ENCODE measurements at regions not wholly inside any gene's neighbourhood (a gene's known extent, or its start where the extent isn't known, plus 50 kb on each side); places are given as distances from the start of the nearest gene placed in this dataset.

DNA sequence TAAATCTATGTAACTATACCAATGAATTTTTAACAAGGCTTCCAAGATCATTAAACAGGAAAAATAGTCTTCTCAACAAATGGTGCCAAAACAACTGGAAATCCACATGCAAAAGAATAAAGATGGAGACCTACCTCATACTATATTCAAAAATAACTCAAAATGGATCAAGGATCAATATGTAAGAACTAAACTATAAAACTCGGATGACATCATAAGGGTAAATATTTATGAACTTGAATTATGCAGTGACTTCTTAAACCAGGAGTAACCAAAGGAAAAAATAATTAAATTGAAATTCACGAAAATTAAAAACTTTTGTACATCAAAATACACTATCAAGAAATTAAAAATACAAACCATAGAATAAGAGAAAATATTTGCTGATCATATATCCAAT, 728.7 kb upstream of the GHITM start:
- H3K4me1 ChIP-seq (ENCODE audit: control insufficient read depth, insufficient read depth, low read length, unreplicated experiment), result no peaks in the 10 kb centered on the region
- no peak overlapping the region for H2AFZ ChIP-seq (ENCODE audit: low read length, unreplicated experiment)
- H3K4me3 ChIP-seq (ENCODE audit: low read depth, low read length), result no peak overlapping the region
- no peaks in the 10 kb centered on the region for H3K36me3 ChIP-seq (ENCODE audit: insufficient read depth, low read length)
- no peak overlapping the region for H3K27ac ChIP-seq (ENCODE audit: low read depth, low read length)
- H3K27me3 ChIP-seq (ENCODE audit: insufficient read depth, low read length), result no peaks in the 10 kb centered on the region
- no peaks in the 10 kb centered on the region for H3K79me2 ChIP-seq (ENCODE audit: control insufficient read depth, insufficient read depth, low read length, unreplicated experiment)

DNA sequence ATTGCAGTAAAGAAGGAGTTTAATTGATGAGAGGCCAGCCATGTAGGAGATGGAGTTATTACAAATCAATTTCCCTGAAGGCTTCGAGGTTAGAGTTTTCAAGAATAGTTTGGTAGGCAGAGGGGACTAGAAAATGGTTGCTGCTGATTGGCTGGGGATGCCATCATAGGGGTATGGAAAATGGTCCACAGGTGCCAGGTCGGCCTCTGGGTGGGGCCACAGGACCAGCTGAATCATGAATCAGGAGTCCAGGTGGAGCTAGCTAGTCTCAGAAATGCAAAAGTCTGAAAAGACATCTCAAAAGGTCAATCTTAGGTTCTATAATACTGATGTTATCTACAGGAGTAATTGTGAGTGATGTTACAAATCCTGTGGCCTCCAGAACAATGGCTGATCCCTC, 714.0 kb upstream of the GHITM start:
- Histone ChIP-seq H3K79me2 (ENCODE audit: control insufficient read depth, insufficient read depth, low read length, unreplicated experiment) (no peaks in the 10 kb centered on the region), H2AFZ (ENCODE audit: low read length, unreplicated experiment) (no peak overlapping the region), H3K4me1 (ENCODE audit: control insufficient read depth, insufficient read depth, low read length, unreplicated experiment) (no peaks in the 10 kb centered on the region), H3K4me3 (ENCODE audit: low read depth, low read length) (no peak overlapping the region), H3K36me3 (ENCODE audit: insufficient read depth, low read length) (no peaks in the 10 kb centered on the region), H3K27me3 (ENCODE audit: insufficient read depth, low read length) (no peaks in the 10 kb centered on the region), H3K27ac (ENCODE audit: low read depth, low read length) (no peak overlapping the region)

DNA sequence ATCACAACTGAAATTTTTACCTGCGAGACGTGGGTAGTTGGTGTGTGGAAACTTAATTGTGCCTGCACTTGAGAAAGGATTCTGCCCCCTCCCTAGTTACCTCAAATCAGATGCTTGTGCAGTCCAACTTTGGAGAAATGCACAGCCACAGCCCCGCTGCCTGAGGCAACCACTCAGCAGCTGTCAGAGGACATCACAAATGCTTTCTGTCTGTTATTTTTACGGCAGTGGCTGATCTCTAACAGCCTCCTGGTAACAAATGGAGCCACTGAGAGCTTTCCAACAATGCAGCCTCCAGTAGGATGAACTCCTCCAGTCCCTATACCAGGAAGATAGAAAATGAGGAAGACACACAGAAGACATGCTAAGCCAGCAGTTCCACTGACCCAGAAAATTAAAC, 712.2 kb upstream of the GHITM start:
- Histone ChIP-seq H3K4me3 (ENCODE audit: low read depth, low read length) (no peak overlapping the region), H3K79me2 (ENCODE audit: control insufficient read depth, insufficient read depth, low read length, unreplicated experiment) (no peaks in the 10 kb centered on the region), H3K4me1 (ENCODE audit: control insufficient read depth, insufficient read depth, low read length, unreplicated experiment) (no peaks in the 10 kb centered on the region), H2AFZ (ENCODE audit: low read length, unreplicated experiment) (no peak overlapping the region), H3K27me3 (ENCODE audit: insufficient read depth, low read length) (no peaks in the 10 kb centered on the region), H3K36me3 (ENCODE audit: insufficient read depth, low read length) (no peaks in the 10 kb centered on the region), H3K27ac (ENCODE audit: low read depth, low read length) (no peak overlapping the region)

DNA sequence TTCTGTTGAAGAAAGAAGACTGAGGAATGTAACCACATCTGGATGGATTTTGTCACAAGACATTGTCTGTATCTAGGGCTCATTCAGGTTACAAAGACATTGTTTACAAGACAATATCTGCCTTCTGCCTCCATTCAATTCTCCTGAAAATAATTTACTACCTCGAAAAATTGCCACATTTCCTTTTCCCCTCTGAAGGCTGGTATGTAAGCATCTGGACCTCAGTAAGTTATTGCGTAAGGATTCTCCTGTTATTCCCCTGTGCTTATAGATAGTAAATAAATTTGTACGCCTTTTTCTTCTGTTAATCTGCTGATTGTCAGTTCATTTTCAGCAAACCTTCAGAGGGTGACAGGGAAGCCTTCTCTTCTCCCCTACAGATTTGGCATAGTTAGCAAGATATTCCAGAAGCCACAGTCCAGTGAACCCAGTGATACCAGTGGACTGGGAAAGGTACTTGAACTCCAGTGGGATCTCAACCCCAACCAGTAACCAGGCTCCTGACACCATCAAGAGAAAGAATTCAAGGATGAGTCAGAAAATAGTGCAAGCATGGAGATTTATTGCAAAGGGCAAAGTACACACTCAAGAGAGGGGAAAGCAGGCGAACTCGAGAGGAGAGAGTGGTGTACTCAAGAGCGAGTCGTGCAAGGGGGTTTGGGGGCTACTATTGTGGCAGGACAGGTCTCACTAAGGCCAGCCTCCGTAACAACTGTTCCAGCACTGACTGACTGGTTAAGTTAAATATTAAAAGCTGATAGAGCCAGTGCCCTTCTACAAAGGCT, 706.9 kb upstream of the GHITM start:
- H3K79me2 ChIP-seq (ENCODE audit: control insufficient read depth, insufficient read depth, low read length, unreplicated experiment), result no peaks in the 10 kb centered on the region
- no peaks in the 10 kb centered on the region for H3K36me3 ChIP-seq (ENCODE audit: insufficient read depth, low read length)
- no peaks in the 10 kb centered on the region for H3K4me1 ChIP-seq (ENCODE audit: control insufficient read depth, insufficient read depth, low read length, unreplicated experiment)
- H2AFZ ChIP-seq (ENCODE audit: low read length, unreplicated experiment), result no peak overlapping the region
- H3K27ac ChIP-seq (ENCODE audit: low read depth, low read length), result no peak overlapping the region
- no peak overlapping the region for H3K4me3 ChIP-seq (ENCODE audit: low read depth, low read length)
- H3K27me3 ChIP-seq (ENCODE audit: insufficient read depth, low read length), result no peaks in the 10 kb centered on the region

DNA sequence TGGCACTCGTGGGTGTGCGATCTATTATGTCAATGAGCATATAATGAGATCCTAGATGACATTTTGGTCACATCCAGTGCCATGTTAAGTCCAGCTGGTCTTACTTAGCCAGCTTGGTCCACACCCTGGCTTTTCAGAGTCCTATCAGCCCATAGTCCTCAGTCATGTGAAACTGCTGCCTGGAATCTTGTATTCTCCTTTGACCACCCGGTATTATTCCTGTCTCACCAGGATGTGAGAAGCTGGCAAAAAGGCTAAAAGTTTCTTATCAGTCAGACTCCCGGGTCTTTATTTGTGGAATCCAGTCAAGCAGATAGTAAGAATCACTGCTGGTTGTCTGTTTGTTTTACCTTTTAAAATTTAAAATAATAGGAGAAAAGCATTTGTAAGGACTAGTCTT, 705.6 kb upstream of the GHITM start:
- no peaks in the 10 kb centered on the region for H3K27me3 ChIP-seq (ENCODE audit: insufficient read depth, low read length)
- no peaks in the 10 kb centered on the region for H3K36me3 ChIP-seq (ENCODE audit: insufficient read depth, low read length)
- H3K4me1 ChIP-seq (ENCODE audit: control insufficient read depth, insufficient read depth, low read length, unreplicated experiment), result no peaks in the 10 kb centered on the region
- no peaks in the 10 kb centered on the region for H3K79me2 ChIP-seq (ENCODE audit: control insufficient read depth, insufficient read depth, low read length, unreplicated experiment)
- no peak overlapping the region for H2AFZ ChIP-seq (ENCODE audit: low read length, unreplicated experiment)
- H3K4me3 ChIP-seq (ENCODE audit: low read depth, low read length), result no peak overlapping the region
- H3K27ac ChIP-seq (ENCODE audit: low read depth, low read length), result no peak overlapping the region

DNA sequence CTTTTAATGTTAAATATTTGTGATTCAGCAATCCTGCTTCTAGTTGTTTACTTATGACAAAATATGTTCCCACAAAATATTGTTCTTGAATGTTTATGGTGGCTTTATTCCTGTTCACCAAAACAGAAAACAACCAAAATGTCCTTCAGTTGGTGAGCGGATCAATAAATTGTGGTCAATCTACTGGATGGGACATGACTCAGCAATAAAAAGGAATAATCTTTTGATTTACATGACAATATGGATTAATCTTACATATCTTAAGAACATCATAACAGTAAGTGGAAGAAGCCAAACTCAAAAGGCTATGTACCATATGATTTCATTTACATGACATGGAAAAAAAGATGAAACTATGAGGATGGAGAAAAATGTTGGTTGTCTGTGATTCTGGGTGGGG, 691.3 kb upstream of the GHITM start:
- Histone ChIP-seq H3K4me3 (ENCODE audit: low read depth, low read length) (no peak overlapping the region), H3K79me2 (ENCODE audit: control insufficient read depth, insufficient read depth, low read length, unreplicated experiment) (no peaks in the 10 kb centered on the region), H3K27ac (ENCODE audit: low read depth, low read length) (no peak overlapping the region), H3K4me1 (ENCODE audit: control insufficient read depth, insufficient read depth, low read length, unreplicated experiment) (no peaks in the 10 kb centered on the region), H2AFZ (ENCODE audit: low read length, unreplicated experiment) (no peak overlapping the region), H3K36me3 (ENCODE audit: insufficient read depth, low read length) (no peaks in the 10 kb centered on the region), H3K27me3 (ENCODE audit: insufficient read depth, low read length) (no peaks in the 10 kb centered on the region)

DNA sequence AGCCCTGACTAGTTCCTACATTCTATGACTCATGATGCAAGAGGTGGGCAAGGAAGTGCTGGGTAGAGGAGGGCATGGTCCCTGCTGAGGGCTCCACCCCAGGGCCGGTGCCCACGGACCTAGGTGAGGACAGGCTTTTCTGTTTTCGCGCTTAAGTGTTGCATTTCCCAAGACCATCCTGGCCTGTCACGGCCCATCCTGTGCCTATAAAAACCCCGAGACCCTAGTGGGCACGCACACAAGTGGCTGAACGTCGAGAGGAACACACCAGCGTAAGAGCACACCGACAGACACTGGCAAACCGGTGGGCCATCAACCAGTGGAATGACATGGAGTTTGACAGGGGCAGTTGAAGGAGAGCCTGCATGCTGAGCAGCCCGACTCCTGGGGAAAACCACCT, 680.7 kb upstream of the GHITM start:
- no peak overlapping the region for H3K27ac ChIP-seq (ENCODE audit: low read depth, low read length)
- no peaks in the 10 kb centered on the region for H3K4me1 ChIP-seq (ENCODE audit: control insufficient read depth, insufficient read depth, low read length, unreplicated experiment)
- H3K4me3 ChIP-seq (ENCODE audit: low read depth, low read length), result no peak overlapping the region
- H3K27me3 ChIP-seq (ENCODE audit: insufficient read depth, low read length), result no peaks in the 10 kb centered on the region
- H3K36me3 ChIP-seq (ENCODE audit: insufficient read depth, low read length), result no peaks in the 10 kb centered on the region
- no peaks in the 10 kb centered on the region for H3K79me2 ChIP-seq (ENCODE audit: control insufficient read depth, insufficient read depth, low read length, unreplicated experiment)
- H2AFZ ChIP-seq (ENCODE audit: low read length, unreplicated experiment), result no peak overlapping the region

DNA sequence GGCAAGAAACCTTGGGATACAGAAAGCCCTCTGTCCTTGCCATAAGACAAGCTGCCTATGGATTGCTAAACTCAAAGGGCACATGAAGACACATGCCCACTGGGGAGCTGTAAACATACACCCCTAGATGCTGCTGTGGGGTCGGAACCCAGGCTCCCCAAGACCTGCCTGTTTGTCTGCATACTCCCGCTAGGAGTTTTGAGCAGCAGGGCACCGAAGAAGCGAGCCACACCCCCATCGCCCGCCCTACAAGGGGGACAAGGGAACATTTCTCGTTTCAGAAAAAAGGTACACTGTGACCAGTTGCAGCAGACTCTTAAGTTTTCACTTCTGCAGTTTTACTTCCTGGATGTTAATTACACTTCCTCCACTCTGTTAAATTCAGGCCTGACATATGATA, 680.2 kb upstream of the GHITM start:
- Histone ChIP-seq H2AFZ (ENCODE audit: low read length, unreplicated experiment) (no peak overlapping the region), H3K4me1 (ENCODE audit: control insufficient read depth, insufficient read depth, low read length, unreplicated experiment) (no peaks in the 10 kb centered on the region), H3K79me2 (ENCODE audit: control insufficient read depth, insufficient read depth, low read length, unreplicated experiment) (no peaks in the 10 kb centered on the region), H3K36me3 (ENCODE audit: insufficient read depth, low read length) (no peaks in the 10 kb centered on the region), H3K27ac (ENCODE audit: low read depth, low read length) (no peak overlapping the region), H3K4me3 (ENCODE audit: low read depth, low read length) (no peak overlapping the region), H3K27me3 (ENCODE audit: insufficient read depth, low read length) (no peaks in the 10 kb centered on the region)

DNA sequence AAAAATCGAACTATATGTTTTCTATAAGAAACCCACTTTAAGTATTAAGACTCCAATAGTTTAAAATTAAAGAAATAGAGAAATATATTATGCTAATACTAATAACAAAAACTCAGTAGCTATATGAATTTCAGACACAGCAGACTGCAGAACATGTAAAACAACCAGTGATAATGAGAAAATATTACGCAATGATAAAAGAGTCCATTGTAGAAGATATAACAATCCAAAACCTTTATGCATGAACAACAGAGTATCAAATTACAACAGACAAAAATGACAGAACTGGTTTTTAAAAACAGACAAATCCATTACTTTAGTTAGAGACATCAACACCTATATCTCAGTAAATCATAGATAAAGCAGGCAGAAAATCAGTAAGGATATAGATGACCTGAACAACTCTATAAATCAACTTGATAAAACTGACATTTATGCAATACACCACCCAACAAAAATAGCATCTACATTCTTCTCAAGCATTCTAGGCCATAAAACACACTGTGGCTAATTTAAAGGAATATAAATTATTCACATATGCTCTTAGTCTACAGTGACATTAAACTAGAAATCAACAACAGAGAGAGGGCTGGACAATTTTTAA, 669.5 kb upstream of the GHITM start:
- no peaks in the 10 kb centered on the region for H3K79me2 ChIP-seq (ENCODE audit: control insufficient read depth, insufficient read depth, low read length, unreplicated experiment)
- no peaks in the 10 kb centered on the region for H3K27me3 ChIP-seq (ENCODE audit: insufficient read depth, low read length)
- no peaks in the 10 kb centered on the region for H3K4me1 ChIP-seq (ENCODE audit: control insufficient read depth, insufficient read depth, low read length, unreplicated experiment)
- H3K27ac ChIP-seq (ENCODE audit: low read depth, low read length), result no peak overlapping the region
- H2AFZ ChIP-seq (ENCODE audit: low read length, unreplicated experiment), result no peak overlapping the region
- no peaks in the 10 kb centered on the region for H3K36me3 ChIP-seq (ENCODE audit: insufficient read depth, low read length)
- no peak overlapping the region for H3K4me3 ChIP-seq (ENCODE audit: low read depth, low read length)

DNA sequence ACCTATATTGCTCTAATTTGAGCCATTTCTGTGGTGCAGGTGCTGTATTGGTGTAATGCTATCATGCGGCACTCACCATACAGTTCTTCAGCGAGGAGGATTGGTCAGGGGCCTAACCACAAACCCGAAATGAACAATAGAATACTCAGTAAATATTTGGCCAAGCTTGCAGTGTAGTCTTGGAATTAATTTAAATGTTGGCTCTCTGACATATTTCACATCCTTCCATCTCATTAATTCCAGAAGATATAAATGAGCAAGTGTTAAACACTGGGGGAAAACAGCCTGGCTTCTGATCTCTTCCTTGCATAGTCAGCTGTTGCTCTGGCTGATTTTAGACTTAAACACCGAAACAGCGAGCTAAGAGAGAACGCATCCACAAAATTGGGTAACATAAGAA, 663.1 kb upstream of the GHITM start:
- H3K79me2 ChIP-seq (ENCODE audit: control insufficient read depth, insufficient read depth, low read length, unreplicated experiment), result no peaks in the 10 kb centered on the region
- no peak overlapping the region for H3K27ac ChIP-seq (ENCODE audit: low read depth, low read length)
- H3K4me1 ChIP-seq (ENCODE audit: control insufficient read depth, insufficient read depth, low read length, unreplicated experiment), result no peaks in the 10 kb centered on the region
- no peaks in the 10 kb centered on the region for H3K27me3 ChIP-seq (ENCODE audit: insufficient read depth, low read length)
- no peak overlapping the region for H3K4me3 ChIP-seq (ENCODE audit: low read depth, low read length)
- no peak overlapping the region for H2AFZ ChIP-seq (ENCODE audit: low read length, unreplicated experiment)
- no peaks in the 10 kb centered on the region for H3K36me3 ChIP-seq (ENCODE audit: insufficient read depth, low read length)

DNA sequence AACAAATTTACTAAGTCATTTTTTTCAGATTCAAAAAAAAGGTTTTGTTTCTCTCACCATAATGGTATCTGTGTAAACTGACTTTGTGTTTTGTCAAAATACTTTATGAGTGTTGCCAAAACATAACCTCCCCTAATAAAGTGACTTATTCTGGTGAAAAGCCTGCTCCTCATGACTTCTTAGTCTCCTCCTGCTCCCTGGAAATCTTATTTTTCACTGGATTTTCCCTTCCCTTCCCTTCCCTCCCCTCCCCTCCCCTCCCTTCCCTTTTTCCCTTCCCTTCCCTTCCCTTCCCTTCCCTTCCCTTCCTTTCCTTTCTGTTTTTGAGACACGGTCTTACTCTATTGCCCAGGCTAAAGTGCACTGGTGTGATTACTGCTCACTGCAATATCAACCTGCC, 650.1 kb upstream of the GHITM start:
- H3K36me3 ChIP-seq (ENCODE audit: insufficient read depth, low read length), result no peaks in the 10 kb centered on the region
- H2AFZ ChIP-seq (ENCODE audit: low read length, unreplicated experiment), result no peak overlapping the region
- no peaks in the 10 kb centered on the region for H3K79me2 ChIP-seq (ENCODE audit: control insufficient read depth, insufficient read depth, low read length, unreplicated experiment)
- H3K4me3 ChIP-seq (ENCODE audit: low read depth, low read length), result no peak overlapping the region
- no peaks in the 10 kb centered on the region for H3K27me3 ChIP-seq (ENCODE audit: insufficient read depth, low read length)
- H3K4me1 ChIP-seq (ENCODE audit: control insufficient read depth, insufficient read depth, low read length, unreplicated experiment), result no peaks in the 10 kb centered on the region
- H3K27ac ChIP-seq (ENCODE audit: low read depth, low read length), result no peak overlapping the region
